NB4 (cell line): ENCODE measurements at regions not wholly inside any gene's neighbourhood (a gene's known extent, or its start where the extent isn't known, plus 50 kb on each side); places are given as distances from the start of the nearest gene placed in this dataset.

ENCODE experiments used
- POLR2A ChIP-seq: IDR thresholded peaks from 2 replicates; pipeline ENCODE4 v1.6.1; 2011; ENCODE audit warnings: mild to moderate bottlenecking; ENCODE audit not compliant: insufficient read length; ENCODE audit errors: extremely low read depth
- TF ChIP-seq, protein P1 (sequence below): IDR thresholded peaks from one replicate; pipeline ENCODE4 v1.5.1; 2012; ENCODE audit warnings: low read depth, low read length

DNA sequence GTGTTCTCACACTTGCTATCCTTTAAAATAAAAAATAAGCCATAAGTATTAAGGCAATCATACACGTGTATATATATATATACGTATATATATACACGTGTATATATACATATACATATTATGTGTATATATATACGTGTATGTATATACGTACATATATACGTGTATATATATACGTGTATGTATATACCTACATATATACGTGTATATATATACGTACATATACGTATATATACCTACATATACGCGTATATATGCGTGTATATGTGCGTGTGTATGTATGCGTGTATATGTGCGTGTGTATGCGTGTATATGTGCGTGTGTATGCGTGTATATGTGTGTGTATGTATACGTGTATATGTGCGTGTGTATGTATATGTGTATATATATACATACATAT is 477.3 kb upstream of the ARRDC4 start:
- no peak for TF ChIP-seq POLR2A
- TF ChIP-seq, protein P1, sequence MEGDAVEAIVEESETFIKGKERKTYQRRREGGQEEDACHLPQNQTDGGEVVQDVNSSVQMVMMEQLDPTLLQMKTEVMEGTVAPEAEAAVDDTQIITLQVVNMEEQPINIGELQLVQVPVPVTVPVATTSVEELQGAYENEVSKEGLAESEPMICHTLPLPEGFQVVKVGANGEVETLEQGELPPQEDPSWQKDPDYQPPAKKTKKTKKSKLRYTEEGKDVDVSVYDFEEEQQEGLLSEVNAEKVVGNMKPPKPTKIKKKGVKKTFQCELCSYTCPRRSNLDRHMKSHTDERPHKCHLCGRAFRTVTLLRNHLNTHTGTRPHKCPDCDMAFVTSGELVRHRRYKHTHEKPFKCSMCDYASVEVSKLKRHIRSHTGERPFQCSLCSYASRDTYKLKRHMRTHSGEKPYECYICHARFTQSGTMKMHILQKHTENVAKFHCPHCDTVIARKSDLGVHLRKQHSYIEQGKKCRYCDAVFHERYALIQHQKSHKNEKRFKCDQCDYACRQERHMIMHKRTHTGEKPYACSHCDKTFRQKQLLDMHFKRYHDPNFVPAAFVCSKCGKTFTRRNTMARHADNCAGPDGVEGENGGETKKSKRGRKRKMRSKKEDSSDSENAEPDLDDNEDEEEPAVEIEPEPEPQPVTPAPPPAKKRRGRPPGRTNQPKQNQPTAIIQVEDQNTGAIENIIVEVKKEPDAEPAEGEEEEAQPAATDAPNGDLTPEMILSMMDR = no peak
